ENCODE measurements at regions not wholly inside any gene's neighbourhood (a gene's known extent, or its start where the extent isn't known, plus 50 kb on each side); places are given as distances from the start of the nearest gene placed in this dataset.

DNA sequence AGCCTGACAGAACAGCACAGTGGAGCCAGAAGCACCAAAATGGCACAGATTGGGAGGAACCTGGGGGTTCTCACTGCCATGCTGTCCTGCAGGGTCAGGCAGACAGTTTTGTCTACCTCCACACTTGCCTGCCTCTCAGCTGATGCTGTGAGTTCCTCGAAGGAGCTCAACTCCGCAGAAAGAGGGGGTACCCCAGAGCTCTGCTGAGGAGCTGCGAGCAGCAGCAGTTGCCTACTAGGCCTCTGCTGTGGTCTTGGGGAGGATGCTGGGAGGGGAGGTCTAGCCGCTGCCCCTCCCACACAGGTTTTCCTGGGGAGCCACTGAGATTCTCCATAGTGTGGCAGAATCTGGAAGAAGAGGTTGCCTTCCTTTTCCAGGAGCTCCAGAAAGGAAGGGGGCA lies 192.5 kb downstream of the FOXD2 start:
- H3K4me1 ChIP-seq = no peaks in the 10 kb centered on the region
- no CpG with 5 or more reads among the region's 4 CpGs for WGBS, 2 donors (ENCODE audit: low coverage in 1 of 2)
- no peaks in the 10 kb centered on the region for H3K9me3 ChIP-seq
- peaks cover 45% of the 10 kb centered on the region for H3K27me3 ChIP-seq
- no peak for ATAC-seq
- H3K27ac ChIP-seq = no peak overlapping the region
- no peak overlapping the region for H3K4me3 ChIP-seq
- TF ChIP-seq POLR2AphosphoS5 (IDR thresholded peaks at IDR 0.05) (no peak), EP300 (IDR thresholded peaks at IDR 0.05) (no peak), POLR2A (IDR thresholded peaks at IDR 0.05) (no peak)
- TF ChIP-seq, protein P1, sequence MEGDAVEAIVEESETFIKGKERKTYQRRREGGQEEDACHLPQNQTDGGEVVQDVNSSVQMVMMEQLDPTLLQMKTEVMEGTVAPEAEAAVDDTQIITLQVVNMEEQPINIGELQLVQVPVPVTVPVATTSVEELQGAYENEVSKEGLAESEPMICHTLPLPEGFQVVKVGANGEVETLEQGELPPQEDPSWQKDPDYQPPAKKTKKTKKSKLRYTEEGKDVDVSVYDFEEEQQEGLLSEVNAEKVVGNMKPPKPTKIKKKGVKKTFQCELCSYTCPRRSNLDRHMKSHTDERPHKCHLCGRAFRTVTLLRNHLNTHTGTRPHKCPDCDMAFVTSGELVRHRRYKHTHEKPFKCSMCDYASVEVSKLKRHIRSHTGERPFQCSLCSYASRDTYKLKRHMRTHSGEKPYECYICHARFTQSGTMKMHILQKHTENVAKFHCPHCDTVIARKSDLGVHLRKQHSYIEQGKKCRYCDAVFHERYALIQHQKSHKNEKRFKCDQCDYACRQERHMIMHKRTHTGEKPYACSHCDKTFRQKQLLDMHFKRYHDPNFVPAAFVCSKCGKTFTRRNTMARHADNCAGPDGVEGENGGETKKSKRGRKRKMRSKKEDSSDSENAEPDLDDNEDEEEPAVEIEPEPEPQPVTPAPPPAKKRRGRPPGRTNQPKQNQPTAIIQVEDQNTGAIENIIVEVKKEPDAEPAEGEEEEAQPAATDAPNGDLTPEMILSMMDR (IDR thresholded peaks at IDR 0.05) = no peak
- no peaks in the 10 kb centered on the region for H3K36me3 ChIP-seq

DNA sequence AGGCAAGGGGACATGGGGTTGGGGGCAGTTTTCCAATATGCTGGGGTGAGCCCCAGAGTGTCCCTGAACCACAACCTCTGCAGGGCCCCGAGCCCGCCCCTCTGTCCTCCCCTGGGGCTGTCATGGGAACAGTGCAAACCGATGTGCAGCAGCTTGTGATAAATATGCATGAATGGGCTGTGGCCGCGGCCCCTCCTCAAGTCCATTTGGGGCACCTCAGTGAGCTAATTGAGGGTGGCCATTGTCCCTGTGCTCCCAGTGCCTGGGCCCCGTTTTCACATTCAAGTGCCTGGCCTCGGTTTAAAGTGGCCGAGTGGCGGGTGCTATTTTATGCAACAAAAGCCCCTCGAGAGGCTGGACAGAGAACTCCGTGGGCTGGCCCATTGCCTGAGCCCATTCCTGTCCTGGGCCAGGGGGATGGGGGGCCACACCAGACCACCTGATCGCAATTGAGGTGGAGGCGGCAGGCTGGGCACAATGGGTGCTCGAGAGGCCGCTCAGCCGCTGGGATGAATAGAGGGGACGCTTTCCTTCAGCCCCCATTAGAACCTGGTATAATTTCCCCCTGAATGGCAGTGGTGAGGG lies 193.7 kb downstream of the FOXD2 start:
- Histone ChIP-seq H3K9me3 (no peaks in the 10 kb centered on the region), H3K27ac (no peak overlapping the region), H3K27me3 (peaks cover 42% of the 10 kb centered on the region), H3K36me3 (no peaks in the 10 kb centered on the region), H3K4me3 (no peak overlapping the region), H3K4me1 (no peaks in the 10 kb centered on the region)
- TF ChIP-seq POLR2AphosphoS5 (IDR thresholded peaks at IDR 0.05) = no peak
- TF ChIP-seq, protein P1 (IDR thresholded peaks at IDR 0.05) = no peak
- no peak for TF ChIP-seq POLR2A (IDR thresholded peaks at IDR 0.05)
- no peak for TF ChIP-seq EP300 (IDR thresholded peaks at IDR 0.05)
- ATAC-seq = no peak
- 64 to 90% methylated on average over 2 to 5 of the region's 17 CpGs for WGBS, 2 donors (ENCODE audit: low coverage in 1 of 2)

DNA sequence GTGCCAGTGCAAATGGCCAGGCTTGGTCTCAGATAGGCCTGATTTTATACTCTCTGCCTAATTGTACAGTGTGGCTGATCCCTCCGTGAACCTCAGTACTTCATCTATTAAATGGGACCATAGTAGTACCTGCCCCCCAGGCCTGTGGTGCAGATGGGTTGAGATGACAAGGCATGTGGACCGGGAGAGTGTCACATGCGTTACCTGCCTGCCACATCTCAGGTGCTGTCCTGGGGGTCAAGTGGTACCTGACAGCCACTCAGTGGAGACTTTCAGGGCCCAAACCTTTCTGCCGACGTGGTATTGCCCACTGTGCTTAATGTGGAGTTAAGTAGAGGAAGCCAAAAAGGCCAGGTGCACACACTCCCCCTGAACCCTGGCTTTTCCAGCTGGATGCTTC lies 197.3 kb downstream of the FOXD2 start:
- no CpG with 5 or more reads among the region's 5 CpGs for WGBS, 2 donors (ENCODE audit: low coverage in 1 of 2)
- H3K27me3 ChIP-seq = peaks cover 33% of the 10 kb centered on the region
- TF ChIP-seq POLR2A (IDR thresholded peaks at IDR 0.05) (no peak), POLR2AphosphoS5 (IDR thresholded peaks at IDR 0.05) (no peak), EP300 (IDR thresholded peaks at IDR 0.05) (no peak)
- TF ChIP-seq, protein P1 (IDR thresholded peaks at IDR 0.05) = no peak
- H3K27ac ChIP-seq = no peak overlapping the region
- no peak overlapping the region for H3K4me3 ChIP-seq
- H3K36me3 ChIP-seq = no peaks in the 10 kb centered on the region
- no peaks in the 10 kb centered on the region for H3K9me3 ChIP-seq
- no peak for ATAC-seq
- H3K4me1 ChIP-seq = no peaks in the 10 kb centered on the region

DNA sequence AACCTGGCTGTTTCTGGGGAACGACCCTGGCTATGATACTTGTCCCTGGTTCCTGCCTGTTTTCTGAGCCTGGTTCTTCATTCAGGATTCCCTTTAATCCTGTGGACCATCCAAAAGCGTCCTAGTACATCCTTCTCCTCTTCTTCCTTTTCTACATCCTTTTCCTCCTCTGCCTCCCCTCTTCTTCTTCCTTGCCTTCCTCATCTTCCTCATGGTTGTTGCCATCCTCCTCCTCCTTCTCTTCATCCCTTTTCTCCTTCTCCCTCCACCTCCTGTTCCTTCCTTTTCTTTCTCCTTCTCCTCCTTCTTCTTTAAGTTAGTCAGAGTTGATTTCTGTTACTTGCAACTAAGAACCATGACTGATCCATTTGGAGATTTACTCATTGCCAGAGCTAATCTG lies 197.8 kb downstream of the FOXD2 start:
- ATAC-seq = no peak
- 68 to 90% methylated on average over 2 of the region's 2 CpGs for WGBS, 2 donors (ENCODE audit: low coverage in 1 of 2)

More for the DNA sequence above, 197.8 kb downstream of the FOXD2 start:
- Histone ChIP-seq H3K4me3 (no peak overlapping the region), H3K27ac (no peak overlapping the region), H3K9me3 (no peaks in the 10 kb centered on the region), H3K27me3 (peaks cover 33% of the 10 kb centered on the region), H3K36me3 (no peaks in the 10 kb centered on the region), H3K4me1 (no peaks in the 10 kb centered on the region)
- TF ChIP-seq POLR2A (IDR thresholded peaks at IDR 0.05) = no peak
- no peak for TF ChIP-seq POLR2AphosphoS5 (IDR thresholded peaks at IDR 0.05)
- no peak for TF ChIP-seq EP300 (IDR thresholded peaks at IDR 0.05)
- TF ChIP-seq, protein P1 (IDR thresholded peaks at IDR 0.05) = no peak

Measured in gastroesophageal sphincter (tissue), 4 donors.